ENCODE measurements at regions not wholly inside any gene's neighbourhood (a gene's known extent, or its start where the extent isn't known, plus 50 kb on each side); places are given as distances from the start of the nearest gene placed in this dataset.

DNA sequence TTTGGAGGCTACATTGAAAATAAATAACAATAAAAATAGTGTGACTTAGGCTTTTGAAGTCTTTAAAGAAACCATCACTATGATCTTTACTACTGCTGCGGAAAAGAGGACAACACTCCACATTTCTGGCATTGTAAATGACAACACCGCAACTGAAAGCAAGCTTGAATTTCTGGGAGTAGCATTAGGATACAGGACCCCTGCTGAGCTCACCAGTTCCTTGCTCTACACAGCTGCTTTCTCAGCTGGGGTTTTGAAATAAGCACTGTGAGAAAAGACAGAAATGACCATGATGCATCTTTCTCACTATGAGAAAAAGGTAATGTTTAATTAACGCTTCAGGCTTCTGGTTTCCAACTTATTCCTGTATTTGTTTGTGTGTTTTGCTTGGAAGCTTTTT, 168.0 kb downstream of the TAF11L14 start:
- TF ChIP-seq, protein P1, sequence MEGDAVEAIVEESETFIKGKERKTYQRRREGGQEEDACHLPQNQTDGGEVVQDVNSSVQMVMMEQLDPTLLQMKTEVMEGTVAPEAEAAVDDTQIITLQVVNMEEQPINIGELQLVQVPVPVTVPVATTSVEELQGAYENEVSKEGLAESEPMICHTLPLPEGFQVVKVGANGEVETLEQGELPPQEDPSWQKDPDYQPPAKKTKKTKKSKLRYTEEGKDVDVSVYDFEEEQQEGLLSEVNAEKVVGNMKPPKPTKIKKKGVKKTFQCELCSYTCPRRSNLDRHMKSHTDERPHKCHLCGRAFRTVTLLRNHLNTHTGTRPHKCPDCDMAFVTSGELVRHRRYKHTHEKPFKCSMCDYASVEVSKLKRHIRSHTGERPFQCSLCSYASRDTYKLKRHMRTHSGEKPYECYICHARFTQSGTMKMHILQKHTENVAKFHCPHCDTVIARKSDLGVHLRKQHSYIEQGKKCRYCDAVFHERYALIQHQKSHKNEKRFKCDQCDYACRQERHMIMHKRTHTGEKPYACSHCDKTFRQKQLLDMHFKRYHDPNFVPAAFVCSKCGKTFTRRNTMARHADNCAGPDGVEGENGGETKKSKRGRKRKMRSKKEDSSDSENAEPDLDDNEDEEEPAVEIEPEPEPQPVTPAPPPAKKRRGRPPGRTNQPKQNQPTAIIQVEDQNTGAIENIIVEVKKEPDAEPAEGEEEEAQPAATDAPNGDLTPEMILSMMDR (IDR thresholded peaks at IDR 0.05): no peak
- no peak for TF ChIP-seq POLR2A (IDR thresholded peaks at IDR 0.05)
